Mammary epithelial cell (primary cell): ENCODE measurements at regions not wholly inside any gene's neighbourhood (a gene's known extent, or its start where the extent isn't known, plus 50 kb on each side); places are given as distances from the start of the nearest gene placed in this dataset.

Experiments used
- EZH2 ChIP-seq: IDR thresholded peaks from 2 replicates; pipeline ENCODE4 v1.6.1; 2012; ENCODE audit warnings: low read length, inconsistent platforms, borderline replicate concordance
- TF ChIP-seq, protein P1 (sequence below), 2 donors: IDR thresholded peaks in 1 of 2; conservative IDR thresholded peaks in 1 of 2; 2 replicates each; pipeline ENCODE4 v1.5.1; 2011 to 2012; ENCODE audit warnings: inconsistent platforms in 2 of 2, low read length in 2 of 2, mild to moderate bottlenecking in 2 of 2, control low read depth in 1 of 2, low read depth in 1 of 2; ENCODE audit not compliant: insufficient read depth in 1 of 2; ENCODE audit errors: extremely low read depth in 1 of 2

DNA sequence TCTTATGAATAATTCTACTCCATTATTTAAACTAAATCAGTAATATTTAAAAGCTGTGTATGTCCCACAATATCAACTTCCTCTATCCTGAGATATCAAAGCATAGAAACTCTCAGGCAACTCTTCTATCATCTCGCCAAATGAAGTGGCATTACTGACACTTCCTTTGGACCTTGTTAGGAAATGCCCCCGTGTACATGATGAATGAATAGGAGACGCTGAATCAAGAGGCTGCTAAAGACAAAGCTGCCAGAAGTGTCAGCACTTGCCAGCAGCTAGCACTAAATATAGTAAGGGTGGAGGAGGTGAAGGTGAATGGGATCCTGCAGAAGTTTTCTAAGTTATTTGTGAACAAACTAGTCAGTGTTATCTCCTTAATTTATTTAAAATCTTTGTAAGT lies 99.5 kb upstream of the BLTP1 start:
- TF ChIP-seq, protein P1, sequence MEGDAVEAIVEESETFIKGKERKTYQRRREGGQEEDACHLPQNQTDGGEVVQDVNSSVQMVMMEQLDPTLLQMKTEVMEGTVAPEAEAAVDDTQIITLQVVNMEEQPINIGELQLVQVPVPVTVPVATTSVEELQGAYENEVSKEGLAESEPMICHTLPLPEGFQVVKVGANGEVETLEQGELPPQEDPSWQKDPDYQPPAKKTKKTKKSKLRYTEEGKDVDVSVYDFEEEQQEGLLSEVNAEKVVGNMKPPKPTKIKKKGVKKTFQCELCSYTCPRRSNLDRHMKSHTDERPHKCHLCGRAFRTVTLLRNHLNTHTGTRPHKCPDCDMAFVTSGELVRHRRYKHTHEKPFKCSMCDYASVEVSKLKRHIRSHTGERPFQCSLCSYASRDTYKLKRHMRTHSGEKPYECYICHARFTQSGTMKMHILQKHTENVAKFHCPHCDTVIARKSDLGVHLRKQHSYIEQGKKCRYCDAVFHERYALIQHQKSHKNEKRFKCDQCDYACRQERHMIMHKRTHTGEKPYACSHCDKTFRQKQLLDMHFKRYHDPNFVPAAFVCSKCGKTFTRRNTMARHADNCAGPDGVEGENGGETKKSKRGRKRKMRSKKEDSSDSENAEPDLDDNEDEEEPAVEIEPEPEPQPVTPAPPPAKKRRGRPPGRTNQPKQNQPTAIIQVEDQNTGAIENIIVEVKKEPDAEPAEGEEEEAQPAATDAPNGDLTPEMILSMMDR (conservative IDR thresholded peaks at IDR 0.05 in 1 of 2, IDR thresholded peaks at IDR 0.05 in 1 of 2; ENCODE audit: extremely low read depth in 1 of 2, insufficient read depth in 1 of 2, low read depth in 1 of 2, low read length in 2 of 2): no peak
- TF ChIP-seq EZH2: no peak
